ENCODE measurements at regions not wholly inside any gene's neighbourhood (a gene's known extent, or its start where the extent isn't known, plus 50 kb on each side); places are given as distances from the start of the nearest gene placed in this dataset.
"Not testable (repeated sequence)": the region's sequence is repeated elsewhere in the genome, so short reads cannot be mapped to it uniquely, and the experiment has no call there.

GRCh38 chr15:92763459-92763858 is 107.9 kb upstream of the FAM174B start:
- DNase-seq: no peak

DNA sequence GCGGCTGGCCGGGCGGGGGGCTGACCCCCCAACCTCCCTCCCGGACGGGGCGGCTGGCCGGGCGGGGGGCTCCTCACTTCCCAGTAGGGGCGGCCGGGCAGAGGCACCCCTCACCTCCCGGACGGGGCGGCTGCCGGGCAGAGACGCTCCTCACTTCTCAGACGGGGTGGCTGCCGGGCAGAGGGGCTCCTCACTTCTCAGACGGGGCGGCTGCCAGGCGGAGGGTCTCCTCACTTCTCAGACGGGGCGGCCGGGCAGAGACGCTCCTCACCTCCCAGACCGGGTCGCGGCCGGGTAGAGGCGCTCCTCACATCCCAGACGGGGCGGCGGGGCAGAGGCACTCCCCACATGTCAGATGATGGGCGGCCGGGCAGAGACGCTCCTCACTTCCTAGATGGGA is 112.6 kb upstream of the FAM174B start:
- not testable (repeated sequence) for DNase-seq

DNA sequence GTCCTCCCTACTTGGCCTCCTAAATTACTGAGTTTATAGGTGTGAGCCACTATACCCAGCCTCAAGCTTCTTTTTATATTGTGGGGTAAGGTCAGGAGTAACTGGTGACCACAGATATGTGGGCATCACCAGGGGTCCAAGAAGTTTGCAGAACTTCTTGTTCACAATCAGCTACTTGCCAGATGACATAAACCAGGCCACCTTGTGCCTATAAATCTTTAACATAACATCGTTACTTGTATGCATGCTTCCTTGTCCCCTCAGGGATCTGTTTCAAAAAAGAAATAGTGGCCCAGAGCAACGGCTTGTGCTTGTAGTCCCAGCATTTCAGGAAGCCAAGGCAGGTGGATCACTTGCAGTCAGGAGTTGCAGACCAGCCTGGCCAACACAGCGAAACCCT is 115.1 kb upstream of the FAM174B start:
- no peak for DNase-seq

GRCh38 chr15:92772061-92772460 is 116.5 kb upstream of the FAM174B start:
- no peak for DNase-seq

GRCh38 chr15:92772626-92773244 is 117.2 kb upstream of the FAM174B start:
- DNase-seq: no peak

DNA sequence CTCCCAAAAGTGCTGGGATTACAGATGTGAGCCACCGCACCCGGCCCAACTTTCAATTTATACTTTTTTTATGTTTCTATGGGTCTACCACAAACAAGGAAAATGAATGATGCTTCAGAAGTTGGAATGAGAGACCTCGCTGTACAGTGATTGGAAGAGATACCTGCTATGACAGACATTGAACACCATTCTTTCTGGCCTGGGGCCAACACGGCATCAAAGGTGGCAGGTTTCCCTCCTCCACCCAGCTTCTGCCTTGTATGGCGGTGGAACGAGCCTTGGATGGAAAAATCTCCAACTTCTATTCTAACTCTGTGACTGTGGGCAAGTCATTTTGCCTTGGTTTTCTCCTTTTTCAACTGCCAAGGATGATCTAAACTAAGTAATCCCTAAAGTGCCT is 117.8 kb upstream of the FAM174B start:
- no peak for DNase-seq

- no peak for DNase-seq
These were observed 120.2 kb upstream of the CHD2 start for GRCh38 chr15:92779874-92780273.

- no peak for DNase-seq
These were observed 119.3 kb upstream of the CHD2 start for GRCh38 chr15:92780843-92781242.

DNA sequence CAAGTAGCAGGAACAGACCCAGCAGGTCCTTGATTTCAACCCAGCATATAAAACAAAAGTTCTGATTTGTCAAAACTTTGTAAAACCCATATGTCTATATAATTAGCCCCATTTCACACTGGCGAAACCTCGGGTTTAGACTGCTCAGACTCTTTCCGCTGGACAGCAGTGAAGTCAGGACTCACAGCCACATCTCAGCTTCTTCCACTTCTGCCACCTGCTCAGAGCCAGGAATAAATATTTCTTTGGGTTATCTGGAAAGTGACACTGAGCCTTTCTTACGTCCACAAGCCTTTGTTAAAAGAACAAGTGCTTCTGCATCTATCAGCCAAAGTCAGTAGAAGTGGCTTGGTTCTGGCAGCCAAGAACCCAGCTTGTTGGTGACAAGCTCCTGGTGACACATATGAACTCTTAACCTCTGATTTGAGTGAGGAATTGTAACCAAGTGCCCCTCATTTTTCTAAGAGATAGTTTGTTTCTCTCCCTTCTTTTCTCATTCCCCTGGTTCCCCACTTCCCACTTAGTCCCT is 118.1 kb upstream of the CHD2 start:
- no peak for DNase-seq

DNA sequence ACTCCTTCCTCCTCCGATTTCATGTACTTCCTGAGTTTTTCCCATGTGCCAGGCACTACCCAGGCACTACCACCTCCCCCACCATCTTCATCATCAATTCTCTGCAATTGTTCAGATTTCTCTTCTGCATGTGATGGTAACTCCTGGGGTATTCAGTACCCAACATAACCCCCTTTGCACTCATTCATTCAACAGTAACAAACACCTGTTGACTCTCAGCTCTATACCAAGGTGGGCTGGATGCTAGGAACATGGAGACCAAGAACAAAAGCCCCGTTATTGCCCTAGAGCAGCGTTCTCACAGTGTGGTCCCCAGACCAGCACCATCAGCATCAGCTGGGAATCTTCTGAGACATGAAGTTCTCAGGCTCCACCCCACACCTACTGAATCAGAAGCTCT is 113.0 kb upstream of the CHD2 start:
- no peak for DNase-seq

GRCh38 chr15:92788196-92788595 is 111.9 kb upstream of the CHD2 start:
- no peak for DNase-seq

DNA sequence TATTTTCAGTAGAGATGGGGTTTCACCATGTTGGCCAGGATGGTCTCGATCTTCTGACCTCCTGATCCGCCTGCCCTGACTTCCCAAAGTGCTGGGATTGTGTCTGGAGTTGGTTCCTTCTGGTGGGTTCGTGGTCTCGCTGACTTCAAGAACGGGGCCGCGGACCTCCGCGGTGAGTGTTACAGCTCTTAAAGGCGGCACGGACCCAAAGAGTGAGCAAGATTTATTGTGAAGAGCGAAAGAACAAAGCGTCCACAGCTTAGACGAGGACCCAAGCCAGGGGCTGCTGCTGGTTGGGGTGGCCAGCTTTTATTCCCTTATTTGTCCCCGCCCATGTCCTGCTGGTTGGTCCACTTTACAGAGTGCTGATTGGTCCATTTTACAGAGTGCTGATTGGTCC is 111.3 kb upstream of the CHD2 start:
- not testable (repeated sequence) for DNase-seq

DNA sequence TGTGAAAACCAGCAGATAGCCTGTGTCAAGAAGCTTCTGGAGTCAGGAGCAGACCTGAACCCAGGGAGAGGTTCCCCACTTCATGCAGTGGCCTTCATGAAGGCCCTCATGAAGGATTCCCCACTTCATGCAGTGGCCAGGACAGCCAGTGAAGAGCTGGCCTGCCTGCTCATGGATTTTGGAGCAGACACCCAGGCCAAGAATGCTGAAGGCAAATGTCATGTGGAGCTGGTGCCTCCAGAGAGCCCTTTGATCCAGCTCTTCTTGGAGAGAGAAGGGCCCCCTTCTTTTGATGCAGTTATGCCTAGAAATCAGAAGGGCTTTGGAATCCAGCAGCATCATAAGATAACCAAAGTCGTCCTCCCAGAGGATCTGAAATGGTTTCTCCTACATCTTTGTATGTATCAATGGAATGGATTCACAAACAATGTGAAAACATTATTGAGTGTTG is 103.9 kb upstream of the CHD2 start:
- no peak for DNase-seq

- DNase-seq: peak; percentile 79
These were observed 102.7 kb upstream of the CHD2 start for GRCh38 chr15:92797168-92798052.

DNA sequence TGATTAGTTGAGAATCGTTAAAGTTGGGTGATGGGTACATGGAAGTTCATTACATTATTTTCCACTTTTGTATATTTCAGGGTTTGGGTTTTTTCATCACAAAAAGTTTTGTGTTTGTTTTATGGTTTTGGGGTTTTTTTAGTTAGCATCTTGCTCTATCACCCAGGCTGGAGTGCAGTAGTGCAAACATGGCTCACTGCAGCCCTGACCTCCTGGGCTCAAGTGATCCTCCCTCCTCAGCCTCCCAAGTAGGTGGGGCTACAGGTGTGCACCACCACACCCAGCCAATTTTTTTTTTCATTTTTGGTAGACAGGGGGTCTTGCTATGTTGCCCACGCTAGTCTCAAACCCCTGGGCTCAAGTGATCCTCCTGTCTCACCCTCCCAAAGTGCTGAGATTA is 100.1 kb upstream of the CHD2 start:
- no peak for DNase-seq

GRCh38 chr15:92800416-92801055 is 99.6 kb upstream of the CHD2 start:
- DNase-seq: not testable (repeated sequence)

DNA sequence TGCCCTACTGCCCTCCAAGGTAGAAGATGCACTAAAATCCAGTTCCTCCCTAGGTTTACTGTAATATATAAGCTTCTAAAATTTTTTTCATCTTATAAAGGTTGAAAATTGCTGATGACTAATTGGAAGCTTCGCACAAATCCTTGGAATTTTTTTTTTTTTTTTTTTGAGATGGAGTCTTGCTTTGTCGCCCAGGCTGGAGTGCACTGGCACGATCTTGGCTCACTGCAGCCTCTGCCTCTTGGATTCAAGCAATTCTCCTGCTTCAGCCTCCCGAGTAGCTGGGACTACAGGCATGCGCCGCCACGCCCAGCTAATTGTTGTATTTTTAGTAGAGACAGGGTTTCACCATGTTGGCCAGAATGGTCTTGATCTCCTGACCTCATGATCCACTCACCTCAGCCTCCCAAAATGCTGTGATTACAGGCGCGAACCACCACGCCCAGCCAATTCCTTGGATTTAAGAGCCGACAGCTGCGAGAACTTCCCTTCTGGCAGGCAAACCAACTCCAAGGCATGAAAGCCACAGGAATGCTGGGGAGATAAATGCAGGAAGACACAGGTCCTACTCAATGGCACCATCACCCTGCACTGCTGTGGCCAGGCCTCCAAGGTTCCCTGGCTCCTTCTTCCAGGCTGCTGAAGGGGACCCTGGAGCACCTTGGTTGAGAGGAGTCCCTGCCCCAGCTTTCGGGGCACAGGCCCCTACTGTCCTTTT is 98.9 kb upstream of the CHD2 start:
- DNase-seq: peak; percentile 96

- peak; percentile 98 for DNase-seq
These were observed 98.2 kb upstream of the CHD2 start for GRCh38 chr15:92801774-92802464.

- DNase-seq: no peak
These were observed 96.6 kb upstream of the CHD2 start for GRCh38 chr15:92803536-92803851.

DNA sequence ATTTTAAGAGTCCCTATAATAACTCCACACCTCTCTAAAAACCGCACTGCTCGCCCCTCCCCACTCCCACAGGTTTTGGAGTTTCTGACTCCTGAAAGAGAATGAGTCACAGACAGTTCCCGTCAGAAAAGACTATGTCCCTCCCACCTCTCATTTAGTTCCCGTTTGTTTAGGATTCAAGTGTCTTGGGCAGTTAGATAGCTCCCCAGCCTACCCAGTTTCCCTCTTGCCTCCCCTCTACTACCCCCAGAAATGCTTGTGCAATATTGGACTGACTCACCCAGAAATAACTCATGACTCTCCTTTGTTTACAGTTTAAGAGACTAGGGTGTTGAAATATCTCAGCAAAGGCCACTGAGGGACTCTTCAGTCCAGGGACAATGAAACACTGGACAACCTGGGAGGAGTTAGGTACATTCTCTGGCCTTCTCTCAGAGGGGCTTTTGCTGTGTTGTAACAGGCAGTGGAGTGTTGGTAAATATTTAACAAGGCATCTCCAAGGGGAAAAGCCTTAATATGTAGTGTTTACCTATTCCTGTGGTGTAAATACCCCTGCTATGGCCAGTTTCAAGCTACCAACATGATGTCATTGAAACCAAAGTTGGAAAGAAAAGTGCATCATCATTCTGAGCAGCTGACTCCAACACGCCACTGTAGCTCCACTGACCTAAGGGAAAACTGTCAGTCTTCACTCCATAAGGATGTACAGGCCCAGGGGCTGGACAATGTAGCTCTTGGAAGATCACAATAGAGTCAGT is 96.1 kb upstream of the CHD2 start:
- peak; percentile 100 for DNase-seq

GRCh38 chr15:92804610-92804936 is 95.6 kb upstream of the CHD2 start:
- not testable (repeated sequence) for DNase-seq

All from fibroblast of skin of scalp (primary cell).